NB4 (cell line): ENCODE measurements at regions not wholly inside any gene's neighbourhood (a gene's known extent, or its start where the extent isn't known, plus 50 kb on each side); places are given as distances from the start of the nearest gene placed in this dataset.

Source experiments
- CTCF ChIP-seq: IDR thresholded peaks from one replicate; pipeline ENCODE4 v1.5.1; 2012; ENCODE audit warnings: low read depth, low read length
- MAX ChIP-seq: IDR thresholded peaks from 2 replicates; pipeline ENCODE4 v1.6.1; 2011; ENCODE audit warnings: low read depth, low read length
- MYC ChIP-seq: IDR thresholded peaks from 2 replicates; pipeline ENCODE4 v1.6.1; 2011; ENCODE audit warnings: low read depth, low read length
- POLR2A ChIP-seq: IDR thresholded peaks from 2 replicates; pipeline ENCODE4 v1.6.1; 2011; ENCODE audit warnings: mild to moderate bottlenecking; ENCODE audit not compliant: insufficient read length; ENCODE audit errors: extremely low read depth

GRCh38 chr2:76613330-76613729 is 902.6 kb upstream of the GCFC2 start:
- TF ChIP-seq CTCF, result no peak
- TF ChIP-seq POLR2A, result no peak
- TF ChIP-seq MYC, result no peak
- no peak for TF ChIP-seq MAX
